ENCODE measurements at regions not wholly inside any gene's neighbourhood (a gene's known extent, or its start where the extent isn't known, plus 50 kb on each side); places are given as distances from the start of the nearest gene placed in this dataset.

DNA sequence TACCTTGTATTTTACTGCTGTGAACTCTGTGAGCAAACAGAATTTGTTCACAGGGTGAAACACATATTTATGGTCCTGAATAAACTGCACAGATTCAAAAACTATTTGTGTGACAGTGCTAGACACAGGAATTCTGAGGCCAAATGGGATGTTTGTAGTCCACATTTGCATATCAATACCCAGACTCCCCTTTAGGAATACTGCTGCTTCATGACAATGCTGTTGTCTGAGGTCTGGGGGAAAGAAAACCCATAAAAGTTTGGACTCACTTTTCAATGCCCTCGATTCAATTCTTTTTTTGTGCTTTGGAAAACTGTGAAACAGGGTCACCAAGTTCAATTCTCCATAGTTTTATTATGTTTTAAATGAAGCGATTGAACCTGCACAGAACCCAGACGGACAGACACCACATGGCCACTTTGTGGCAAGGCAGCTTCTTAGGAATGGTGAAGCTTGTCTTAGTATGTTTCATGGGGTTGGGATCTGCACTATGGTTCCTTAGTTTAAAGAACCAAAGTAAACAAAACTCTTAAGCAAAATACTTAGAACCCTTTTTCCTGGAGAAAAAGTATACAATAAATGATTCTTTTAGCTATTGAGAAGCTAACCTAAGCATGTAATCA lies 92.3 kb upstream of the MAD2L1 start:
- TF ChIP-seq, protein P1, sequence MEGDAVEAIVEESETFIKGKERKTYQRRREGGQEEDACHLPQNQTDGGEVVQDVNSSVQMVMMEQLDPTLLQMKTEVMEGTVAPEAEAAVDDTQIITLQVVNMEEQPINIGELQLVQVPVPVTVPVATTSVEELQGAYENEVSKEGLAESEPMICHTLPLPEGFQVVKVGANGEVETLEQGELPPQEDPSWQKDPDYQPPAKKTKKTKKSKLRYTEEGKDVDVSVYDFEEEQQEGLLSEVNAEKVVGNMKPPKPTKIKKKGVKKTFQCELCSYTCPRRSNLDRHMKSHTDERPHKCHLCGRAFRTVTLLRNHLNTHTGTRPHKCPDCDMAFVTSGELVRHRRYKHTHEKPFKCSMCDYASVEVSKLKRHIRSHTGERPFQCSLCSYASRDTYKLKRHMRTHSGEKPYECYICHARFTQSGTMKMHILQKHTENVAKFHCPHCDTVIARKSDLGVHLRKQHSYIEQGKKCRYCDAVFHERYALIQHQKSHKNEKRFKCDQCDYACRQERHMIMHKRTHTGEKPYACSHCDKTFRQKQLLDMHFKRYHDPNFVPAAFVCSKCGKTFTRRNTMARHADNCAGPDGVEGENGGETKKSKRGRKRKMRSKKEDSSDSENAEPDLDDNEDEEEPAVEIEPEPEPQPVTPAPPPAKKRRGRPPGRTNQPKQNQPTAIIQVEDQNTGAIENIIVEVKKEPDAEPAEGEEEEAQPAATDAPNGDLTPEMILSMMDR (conservative IDR thresholded peaks at IDR 0.05 in 1 of 2, IDR thresholded peaks at IDR 0.05 in 1 of 2; ENCODE audit: extremely low read depth in 1 of 2, insufficient read depth in 1 of 2, low read depth in 1 of 2, low read length in 2 of 2): no peak
- no peak for TF ChIP-seq EZH2 (IDR thresholded peaks at IDR 0.05; ENCODE audit: borderline replicate concordance, low read length)
